NCI-H128 (cell line): ENCODE measurements at regions not wholly inside any gene's neighbourhood (a gene's known extent, or its start where the extent isn't known, plus 50 kb on each side); places are given as distances from the start of the nearest gene placed in this dataset.

Experiments used
- DNase-seq: peaks from one replicate; lab custom pipeline; 2025; ENCODE audit not compliant: unreplicated experiment; lab: John Stamatoyannopoulos, UW

- no peak for DNase-seq
Observed at GRCh38 chr1:116819081-116819480, 64.9 kb downstream of the CD2 start.

GRCh38 chr1:116820369-116820768 lies 66.1 kb downstream of the CD2 start:
- DNase-seq: peak; percentile 82

GRCh38 chr1:116821763-116822162 lies 67.5 kb downstream of the CD2 start:
- DNase-seq: no peak

- peak; percentile 20 for DNase-seq
Observed at GRCh38 chr1:116824631-116825206, 70.5 kb downstream of the CD2 start.

GRCh38 chr1:116825207-116825719 lies 71.0 kb downstream of the CD2 start:
- no peak for DNase-seq

GRCh38 chr1:116825720-116826438 lies 71.6 kb downstream of the CD2 start:
- DNase-seq: no peak

GRCh38 chr1:116826818-116827606 lies 72.8 kb downstream of the CD2 start:
- DNase-seq: no peak

GRCh38 chr1:116827607-116828105 lies 73.4 kb downstream of the CD2 start:
- no peak for DNase-seq

GRCh38 chr1:116832308-116832931 lies 77.3 kb upstream of the PTGFRN start:
- DNase-seq: no peak

- no peak for DNase-seq
Observed at GRCh38 chr1:116832932-116833578, 76.7 kb upstream of the PTGFRN start.

- DNase-seq: no peak
Observed at GRCh38 chr1:116833718-116834117, 76.0 kb upstream of the PTGFRN start.

- no peak for DNase-seq
Observed at GRCh38 chr1:116834595-116834994, 75.1 kb upstream of the PTGFRN start.

GRCh38 chr1:116835161-116835560 lies 74.6 kb upstream of the PTGFRN start:
- DNase-seq: no peak

GRCh38 chr1:116836099-116836498 lies 73.6 kb upstream of the PTGFRN start:
- DNase-seq: no peak

GRCh38 chr1:116841569-116842344 lies 68.0 kb upstream of the PTGFRN start:
- no peak for DNase-seq

GRCh38 chr1:116842654-116843053 lies 67.1 kb upstream of the PTGFRN start:
- DNase-seq: no peak

- no peak for DNase-seq
Observed at GRCh38 chr1:116844775-116845174, 64.9 kb upstream of the PTGFRN start.

- DNase-seq: no peak
Observed at GRCh38 chr1:116847190-116847589, 62.5 kb upstream of the PTGFRN start.

GRCh38 chr1:116847688-116848531 lies 61.8 kb upstream of the PTGFRN start:
- DNase-seq: no peak
